ENCODE measurements at regions not wholly inside any gene's neighbourhood (a gene's known extent, or its start where the extent isn't known, plus 50 kb on each side); places are given as distances from the start of the nearest gene placed in this dataset.

- Histone ChIP-seq H3K4me1 (peaks cover 18% of the 10 kb centered on the region), H3K36me3 (no peaks in the 10 kb centered on the region), H3K27me3 (ENCODE audit: low read depth) (no peaks in the 10 kb centered on the region), H3K4me3 (no peak overlapping the region), H3K27ac (replicated peaks) (no peak overlapping the region), H3K9me3 (replicated peaks) (no peaks in the 10 kb centered on the region)
- TF ChIP-seq, protein P1, sequence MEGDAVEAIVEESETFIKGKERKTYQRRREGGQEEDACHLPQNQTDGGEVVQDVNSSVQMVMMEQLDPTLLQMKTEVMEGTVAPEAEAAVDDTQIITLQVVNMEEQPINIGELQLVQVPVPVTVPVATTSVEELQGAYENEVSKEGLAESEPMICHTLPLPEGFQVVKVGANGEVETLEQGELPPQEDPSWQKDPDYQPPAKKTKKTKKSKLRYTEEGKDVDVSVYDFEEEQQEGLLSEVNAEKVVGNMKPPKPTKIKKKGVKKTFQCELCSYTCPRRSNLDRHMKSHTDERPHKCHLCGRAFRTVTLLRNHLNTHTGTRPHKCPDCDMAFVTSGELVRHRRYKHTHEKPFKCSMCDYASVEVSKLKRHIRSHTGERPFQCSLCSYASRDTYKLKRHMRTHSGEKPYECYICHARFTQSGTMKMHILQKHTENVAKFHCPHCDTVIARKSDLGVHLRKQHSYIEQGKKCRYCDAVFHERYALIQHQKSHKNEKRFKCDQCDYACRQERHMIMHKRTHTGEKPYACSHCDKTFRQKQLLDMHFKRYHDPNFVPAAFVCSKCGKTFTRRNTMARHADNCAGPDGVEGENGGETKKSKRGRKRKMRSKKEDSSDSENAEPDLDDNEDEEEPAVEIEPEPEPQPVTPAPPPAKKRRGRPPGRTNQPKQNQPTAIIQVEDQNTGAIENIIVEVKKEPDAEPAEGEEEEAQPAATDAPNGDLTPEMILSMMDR (IDR thresholded peaks at IDR 0.05; ENCODE audit: borderline replicate concordance), result no peak
- intact Hi-C loops (cut with micrococcal nuclease), result no loop called here
- DNase-seq, result no peak
These were observed 60.3 kb downstream of the DACT1 start for GRCh38 chr14:58697930-58698642.

DNA sequence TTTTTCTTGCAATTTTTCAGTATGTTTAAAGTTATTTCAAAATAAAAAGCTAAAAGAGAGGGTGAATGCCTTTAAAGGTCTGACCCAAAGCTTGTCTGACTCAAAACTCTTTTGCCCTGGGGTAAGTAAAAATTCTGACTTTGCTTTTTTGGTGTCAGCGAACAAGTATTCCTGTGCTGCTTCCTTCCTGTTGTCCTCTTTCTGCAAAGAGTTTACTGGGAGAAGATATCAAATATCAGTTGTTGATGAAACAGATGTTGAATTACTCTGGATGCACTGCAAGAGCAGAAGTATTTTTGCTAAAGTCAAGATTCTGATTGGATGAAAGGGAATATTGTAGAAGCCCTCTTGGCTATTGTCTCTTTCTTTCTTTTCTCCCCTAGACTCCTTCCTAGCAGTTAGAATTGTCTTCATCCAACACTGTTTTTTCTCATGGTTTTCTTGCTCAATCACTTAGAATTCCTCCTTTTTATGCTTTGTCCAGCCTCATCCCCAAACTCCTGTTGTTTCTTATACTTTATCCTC is 62.0 kb downstream of the DACT1 start:
- H3K4me3 ChIP-seq, result no peak overlapping the region
- intact Hi-C loops (cut with micrococcal nuclease), result no loop called here
- DNase-seq, result no peak
- H3K9me3 ChIP-seq (replicated peaks), result no peaks in the 10 kb centered on the region
- H3K4me1 ChIP-seq, result peaks cover 18% of the 10 kb centered on the region
- H3K36me3 ChIP-seq, result no peaks in the 10 kb centered on the region
- TF ChIP-seq, protein P1 (IDR thresholded peaks at IDR 0.05; ENCODE audit: borderline replicate concordance), result no peak
- no peaks in the 10 kb centered on the region for H3K27me3 ChIP-seq (ENCODE audit: low read depth)
- no peak overlapping the region for H3K27ac ChIP-seq (replicated peaks)

- intact Hi-C loops (cut with micrococcal nuclease), result no loop called here
- Histone ChIP-seq H3K4me3 (no peak overlapping the region), H3K27me3 (ENCODE audit: low read depth) (no peaks in the 10 kb centered on the region), H3K36me3 (no peaks in the 10 kb centered on the region), H3K9me3 (replicated peaks) (no peaks in the 10 kb centered on the region), H3K4me1 (peaks cover 18% of the 10 kb centered on the region), H3K27ac (replicated peaks) (no peak overlapping the region)
- TF ChIP-seq, protein P1 (IDR thresholded peaks at IDR 0.05; ENCODE audit: borderline replicate concordance), result no peak
- DNase-seq, result no peak
These were observed 63.4 kb downstream of the DACT1 start for GRCh38 chr14:58701156-58701555.

GRCh38 chr14:58701604-58702003 is 63.8 kb downstream of the DACT1 start:
- Histone ChIP-seq H3K4me1 (peaks cover 18% of the 10 kb centered on the region), H3K27ac (replicated peaks) (no peak overlapping the region), H3K9me3 (replicated peaks) (no peaks in the 10 kb centered on the region), H3K4me3 (no peak overlapping the region), H3K36me3 (no peaks in the 10 kb centered on the region), H3K27me3 (ENCODE audit: low read depth) (no peaks in the 10 kb centered on the region)
- intact Hi-C loops (cut with micrococcal nuclease), result no loop called here
- DNase-seq, result no peak
- TF ChIP-seq, protein P1 (IDR thresholded peaks at IDR 0.05; ENCODE audit: borderline replicate concordance), result no peak

DNA sequence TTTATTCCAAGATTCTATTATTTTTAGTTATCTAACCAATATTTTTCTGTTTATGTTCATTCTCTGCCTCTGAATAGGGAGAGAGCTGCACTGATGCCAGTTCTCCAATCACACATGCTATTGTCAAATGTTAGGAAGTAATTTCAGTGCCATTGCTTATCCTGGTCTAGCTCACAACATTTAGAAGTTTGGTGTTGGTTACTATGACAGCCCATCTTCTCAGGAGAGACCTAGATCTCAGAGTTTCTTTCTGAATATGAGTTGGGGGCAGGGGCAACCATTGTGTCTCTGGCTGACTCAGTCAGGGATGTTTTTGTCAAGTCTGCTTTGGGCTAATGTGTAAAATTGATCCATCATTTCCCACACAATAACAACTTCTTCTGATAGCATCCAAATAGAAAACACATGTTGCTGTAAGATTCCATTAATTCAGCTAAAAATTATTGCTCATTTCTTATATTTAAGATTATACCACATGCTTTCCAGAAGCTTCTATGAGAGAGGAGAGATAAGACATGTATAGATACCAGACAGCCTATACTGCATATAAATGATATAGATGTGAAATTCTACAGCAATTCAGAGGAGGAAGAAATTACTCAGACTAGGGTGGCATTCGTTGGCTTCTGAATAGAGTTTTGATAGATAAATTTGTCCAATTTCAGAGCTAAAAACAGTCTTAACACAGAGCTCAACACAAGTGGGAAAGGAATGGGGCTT is 64.8 kb downstream of the DACT1 start:
- H3K4me1 ChIP-seq, result peaks cover 18% of the 10 kb centered on the region

More for the DNA sequence above, 64.8 kb downstream of the DACT1 start:
- Histone ChIP-seq H3K4me3 (no peak overlapping the region), H3K27me3 (ENCODE audit: low read depth) (no peaks in the 10 kb centered on the region), H3K27ac (replicated peaks) (no peak overlapping the region), H3K36me3 (no peaks in the 10 kb centered on the region), H3K9me3 (replicated peaks) (no peaks in the 10 kb centered on the region)
- intact Hi-C loops (cut with micrococcal nuclease), result no loop called here
- no peak for DNase-seq
- TF ChIP-seq, protein P1 (IDR thresholded peaks at IDR 0.05; ENCODE audit: borderline replicate concordance), result no peak

Data from left ventricle myocardium inferior (tissue), 1 donor.